Ishikawa (cell line): ENCODE measurements at regions not wholly inside any gene's neighbourhood (a gene's known extent, or its start where the extent isn't known, plus 50 kb on each side); places are given as distances from the start of the nearest gene placed in this dataset.

Source experiments
- CEBPB ChIP-seq: IDR thresholded peaks from 2 replicates; pipeline ENCODE4 v1.6.1; 2012
- CREB1 ChIP-seq: IDR thresholded peaks from 2 replicates; pipeline ENCODE4 v1.6.1; 2012; ENCODE audit warnings: low read depth
- EGR1 ChIP-seq: IDR thresholded peaks from 2 replicates; pipeline ENCODE4 v1.6.1; 2012
- EP300 ChIP-seq: IDR thresholded peaks from 2 replicates; pipeline ENCODE4 v1.6.1; 2012; ENCODE audit warnings: borderline replicate concordance
- FOXM1 ChIP-seq: IDR thresholded peaks from 2 replicates; pipeline ENCODE4 v1.6.1; 2012; ENCODE audit warnings: low read depth, borderline replicate concordance
- MAX ChIP-seq: IDR thresholded peaks from 2 replicates; pipeline ENCODE4 v1.6.1; 2012
- NFIC ChIP-seq: IDR thresholded peaks from 2 replicates; pipeline ENCODE4 v1.6.1; 2012
- RAD21 ChIP-seq: IDR thresholded peaks from 2 replicates; pipeline ENCODE4 v1.6.1; 2012; ENCODE audit warnings: low read depth
- TAF1 ChIP-seq: IDR thresholded peaks from 2 replicates; pipeline ENCODE4 v1.6.1; 2012; ENCODE audit warnings: low read depth, mild to moderate bottlenecking
- TEAD4 ChIP-seq: IDR thresholded peaks from 2 replicates; pipeline ENCODE4 v1.6.1; 2012
- ZBTB7A ChIP-seq: IDR thresholded peaks from 2 replicates; pipeline ENCODE4 v1.6.1; 2012; ENCODE audit warnings: low read depth

GRCh38 chr12:97316321-97316720 lies 146.3 kb upstream of the RMST start:
- TF ChIP-seq TEAD4 (no peak), TAF1 (no peak), NFIC (no peak), EP300 (no peak), RAD21 (no peak), CEBPB (no peak), MAX (no peak), CREB1 (no peak), ZBTB7A (no peak), FOXM1 (no peak), EGR1 (no peak)
